GM23248 (cell line): ENCODE measurements at regions not wholly inside any gene's neighbourhood (a gene's known extent, or its start where the extent isn't known, plus 50 kb on each side); places are given as distances from the start of the nearest gene placed in this dataset.

Experiments
- EZH2 ChIP-seq: fragments of 200-600 bp; sonication (generic); IDR thresholded peaks from 2 replicates; pipeline ENCODE4 v1.6.1; 2018; ENCODE audit warnings: antibody characterized with exemption, mild to moderate bottlenecking; ENCODE audit not compliant: insufficient read depth, poor library complexity, severe bottlenecking
- EZH2phosphoT487 ChIP-seq: fragments of 200-600 bp; sonication (generic); IDR thresholded peaks from 2 replicates; pipeline ENCODE4 v1.6.1; 2018; ENCODE audit warnings: antibody characterized with exemption, moderate library complexity, mild to moderate bottlenecking, low read depth; ENCODE audit not compliant: insufficient read depth

DNA sequence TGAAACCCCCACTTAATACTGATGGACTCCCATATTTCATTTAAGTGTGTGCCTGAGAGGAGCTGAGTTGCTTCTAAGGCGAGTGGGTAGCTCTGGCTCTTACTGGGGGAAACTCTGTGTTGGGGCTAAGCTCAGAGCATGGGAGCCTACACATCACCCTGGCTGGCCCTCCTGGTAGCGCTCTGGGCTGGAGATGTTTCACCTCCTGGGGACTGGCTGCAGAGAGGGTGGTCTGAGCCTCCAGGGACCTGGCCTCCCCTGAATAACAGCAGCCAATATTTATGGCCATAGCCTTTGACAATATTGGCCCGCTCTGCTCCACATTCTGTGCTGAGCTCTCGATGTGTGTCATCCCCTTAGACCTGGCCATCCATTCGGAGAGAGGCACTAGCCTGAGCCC, 316.5 kb downstream of the ZNF536 start:
- no peak for TF ChIP-seq EZH2
- TF ChIP-seq EZH2phosphoT487: no peak
